Neutrophil (primary cell): ENCODE measurements at regions not wholly inside any gene's neighbourhood (a gene's known extent, or its start where the extent isn't known, plus 50 kb on each side); places are given as distances from the start of the nearest gene placed in this dataset.

Experiments
- H3K27ac ChIP-seq: fragments of 200-600 bp; sonication (generic); 2 replicates; pipeline ENCODE4 v1.5.1; 2016; ENCODE audit warnings: mild to moderate bottlenecking, moderate library complexity
- H3K27me3 ChIP-seq: fragments of 200-600 bp; sonication (generic); 2 replicates; pipeline ENCODE4 v1.6.0; 2016; ENCODE audit warnings: mild to moderate bottlenecking
- H3K36me3 ChIP-seq: fragments of 200-600 bp; sonication (generic); 2 replicates; pipeline ENCODE4 v1.5.1; 2017
- H3K4me1 ChIP-seq, 2 experiments: fragments of 200-600 bp in 1 of 2; sonication (generic) in 1 of 2; 1 replicate in 1 of 2; 2 replicates in 1 of 2; pipeline versions ENCODE4 v1.5.1 to v1.6.1; 2013 to 2016; ENCODE audit warnings: low read depth in 1 of 2, low read length in 1 of 2, mild to moderate bottlenecking in 1 of 2, moderate library complexity in 1 of 2; ENCODE audit not compliant: control insufficient read depth in 1 of 2, insufficient read depth in 1 of 2
- H3K4me3 ChIP-seq, 2 experiments: fragments of 200-600 bp in 1 of 2; sonication (generic) in 1 of 2; 1 replicate in 1 of 2; 2 replicates in 1 of 2; pipeline ENCODE4 v1.5.1; 2013 to 2016; ENCODE audit warnings: low read depth in 1 of 2, low read length in 1 of 2, mild to moderate bottlenecking in 1 of 2, moderate library complexity in 1 of 2
- H3K9me3 ChIP-seq: fragments of 200-600 bp; sonication (generic); 2 replicates; pipeline ENCODE4 v1.5.1; 2016
- TF ChIP-seq, protein P1 (sequence below): fragments of 200-600 bp; sonication (generic); IDR thresholded peaks from 2 replicates; pipeline ENCODE4 v1.5.1; 2016; ENCODE audit warnings: antibody characterized with exemption

DNA sequence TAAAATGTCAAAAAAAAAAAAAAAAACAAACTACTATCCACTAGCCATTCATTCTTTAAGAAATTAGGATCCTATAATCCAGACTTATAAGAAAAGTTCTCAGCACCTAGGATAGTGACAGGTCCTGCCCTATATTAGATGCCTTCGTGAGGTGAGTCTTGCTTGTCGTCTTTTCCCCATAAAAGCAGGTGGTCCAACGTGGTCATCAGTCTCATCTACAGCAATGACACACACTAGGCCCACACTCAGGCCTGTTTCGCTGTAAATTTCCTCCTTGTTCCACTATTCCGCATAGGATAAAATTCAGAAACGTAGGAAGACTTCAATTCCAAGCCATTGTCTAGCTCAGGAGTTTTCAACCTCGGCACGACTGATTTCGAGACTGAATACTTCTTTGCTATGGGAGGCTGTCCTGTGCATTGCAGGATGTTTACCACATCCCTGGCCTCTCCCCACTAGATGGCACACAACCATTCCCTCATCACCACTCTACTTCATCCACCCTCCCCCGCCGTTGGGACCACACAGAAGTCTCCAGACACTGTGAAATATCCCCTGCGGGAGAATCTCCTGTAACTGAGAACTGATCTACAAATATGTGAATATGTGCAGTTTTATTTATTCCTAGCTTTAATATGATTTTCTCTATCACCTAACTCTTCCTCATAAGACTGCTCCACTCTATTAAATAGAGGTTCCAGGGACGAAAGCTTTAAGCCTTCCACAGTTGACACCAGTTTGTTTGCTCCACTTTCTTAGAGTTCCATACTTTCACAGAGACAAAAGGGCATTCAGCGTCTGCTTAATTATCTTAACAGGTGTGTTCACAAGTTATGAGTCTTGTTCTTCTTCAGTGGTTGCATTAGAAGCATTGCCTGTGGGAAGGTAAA lies 346.3 kb downstream of the BMP2 start:
- Histone ChIP-seq H3K27ac (no peak overlapping the region), H3K36me3 (no peaks in the 10 kb centered on the region), H3K9me3 (no peaks in the 10 kb centered on the region), H3K4me3 (no peak overlapping the region), H3K4me1 (no peaks in the 10 kb centered on the region), H3K27me3 (peaks cover 9% of the 10 kb centered on the region)
- TF ChIP-seq, protein P1, sequence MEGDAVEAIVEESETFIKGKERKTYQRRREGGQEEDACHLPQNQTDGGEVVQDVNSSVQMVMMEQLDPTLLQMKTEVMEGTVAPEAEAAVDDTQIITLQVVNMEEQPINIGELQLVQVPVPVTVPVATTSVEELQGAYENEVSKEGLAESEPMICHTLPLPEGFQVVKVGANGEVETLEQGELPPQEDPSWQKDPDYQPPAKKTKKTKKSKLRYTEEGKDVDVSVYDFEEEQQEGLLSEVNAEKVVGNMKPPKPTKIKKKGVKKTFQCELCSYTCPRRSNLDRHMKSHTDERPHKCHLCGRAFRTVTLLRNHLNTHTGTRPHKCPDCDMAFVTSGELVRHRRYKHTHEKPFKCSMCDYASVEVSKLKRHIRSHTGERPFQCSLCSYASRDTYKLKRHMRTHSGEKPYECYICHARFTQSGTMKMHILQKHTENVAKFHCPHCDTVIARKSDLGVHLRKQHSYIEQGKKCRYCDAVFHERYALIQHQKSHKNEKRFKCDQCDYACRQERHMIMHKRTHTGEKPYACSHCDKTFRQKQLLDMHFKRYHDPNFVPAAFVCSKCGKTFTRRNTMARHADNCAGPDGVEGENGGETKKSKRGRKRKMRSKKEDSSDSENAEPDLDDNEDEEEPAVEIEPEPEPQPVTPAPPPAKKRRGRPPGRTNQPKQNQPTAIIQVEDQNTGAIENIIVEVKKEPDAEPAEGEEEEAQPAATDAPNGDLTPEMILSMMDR, result no peak

DNA sequence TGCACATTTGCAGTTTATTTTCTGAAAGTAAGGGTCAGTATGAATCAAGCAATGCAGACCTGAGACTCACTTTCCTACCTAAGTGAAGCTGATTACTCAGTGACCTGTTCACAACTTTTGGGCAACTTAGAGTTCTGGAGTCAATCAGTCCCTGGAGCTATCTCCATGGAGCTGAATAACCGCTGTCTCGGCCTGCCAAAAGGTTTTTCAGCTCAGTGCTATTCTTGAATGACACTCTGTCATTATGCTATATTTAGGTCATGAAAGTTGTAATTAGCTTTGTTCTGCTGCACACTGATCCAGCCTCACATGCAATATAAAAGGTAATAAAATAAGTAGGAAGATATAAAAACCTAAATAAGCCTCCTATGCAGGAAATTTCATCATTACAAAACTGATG lies 356.0 kb downstream of the BMP2 start:
- Histone ChIP-seq H3K36me3 (no peaks in the 10 kb centered on the region), H3K27ac (no peak overlapping the region), H3K4me1 (no peaks in the 10 kb centered on the region), H3K27me3 (no peaks in the 10 kb centered on the region), H3K9me3 (no peaks in the 10 kb centered on the region), H3K4me3 (no peak overlapping the region)
- TF ChIP-seq, protein P1, result no peak

DNA sequence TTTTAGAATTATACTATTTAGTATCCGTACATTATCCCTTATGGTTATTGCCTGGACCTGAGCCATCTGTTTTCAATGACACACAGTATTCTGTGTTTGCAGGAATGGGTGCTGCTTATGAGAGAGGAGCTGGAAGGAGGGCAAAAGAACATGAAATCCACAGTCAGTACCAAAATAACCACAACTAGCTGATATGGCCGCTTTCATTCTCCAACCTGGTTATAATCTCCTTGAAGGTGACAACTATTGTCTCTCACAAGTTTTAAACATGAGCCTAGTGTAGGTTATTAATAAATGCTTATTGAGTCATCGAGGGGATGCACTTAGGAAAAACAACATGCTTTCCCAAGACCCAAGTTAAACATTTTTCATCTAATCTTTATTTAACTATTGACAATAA lies 356.6 kb downstream of the BMP2 start:
- H3K4me1 ChIP-seq, result no peaks in the 10 kb centered on the region
- TF ChIP-seq, protein P1, result no peak
- H3K36me3 ChIP-seq, result no peaks in the 10 kb centered on the region
- H3K4me3 ChIP-seq, result no peak overlapping the region
- no peaks in the 10 kb centered on the region for H3K9me3 ChIP-seq
- H3K27me3 ChIP-seq, result no peaks in the 10 kb centered on the region
- no peak overlapping the region for H3K27ac ChIP-seq

DNA sequence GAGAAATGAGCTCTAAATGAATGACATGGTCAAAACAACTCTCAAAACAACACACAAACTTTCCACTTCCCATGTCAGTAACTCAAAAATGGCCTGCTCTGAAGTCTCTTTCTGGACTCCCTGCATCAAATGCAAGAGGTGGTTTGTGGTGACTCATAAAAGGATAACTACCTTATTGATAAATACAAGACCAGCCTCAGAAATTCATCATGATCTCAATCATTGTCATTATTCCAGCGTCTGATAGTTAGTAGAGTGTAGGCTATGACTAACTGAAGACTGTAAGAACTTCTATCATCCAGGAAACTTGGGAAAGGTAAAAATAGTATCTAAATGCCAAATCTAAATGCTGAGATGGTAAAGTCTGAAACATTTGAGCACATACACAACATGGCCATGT lies 369.4 kb downstream of the BMP2 start:
- Histone ChIP-seq H3K4me3 (no peak overlapping the region), H3K36me3 (no peaks in the 10 kb centered on the region), H3K27me3 (no peaks in the 10 kb centered on the region), H3K27ac (no peak overlapping the region), H3K9me3 (no peaks in the 10 kb centered on the region), H3K4me1 (no peaks in the 10 kb centered on the region)
- TF ChIP-seq, protein P1, result no peak

DNA sequence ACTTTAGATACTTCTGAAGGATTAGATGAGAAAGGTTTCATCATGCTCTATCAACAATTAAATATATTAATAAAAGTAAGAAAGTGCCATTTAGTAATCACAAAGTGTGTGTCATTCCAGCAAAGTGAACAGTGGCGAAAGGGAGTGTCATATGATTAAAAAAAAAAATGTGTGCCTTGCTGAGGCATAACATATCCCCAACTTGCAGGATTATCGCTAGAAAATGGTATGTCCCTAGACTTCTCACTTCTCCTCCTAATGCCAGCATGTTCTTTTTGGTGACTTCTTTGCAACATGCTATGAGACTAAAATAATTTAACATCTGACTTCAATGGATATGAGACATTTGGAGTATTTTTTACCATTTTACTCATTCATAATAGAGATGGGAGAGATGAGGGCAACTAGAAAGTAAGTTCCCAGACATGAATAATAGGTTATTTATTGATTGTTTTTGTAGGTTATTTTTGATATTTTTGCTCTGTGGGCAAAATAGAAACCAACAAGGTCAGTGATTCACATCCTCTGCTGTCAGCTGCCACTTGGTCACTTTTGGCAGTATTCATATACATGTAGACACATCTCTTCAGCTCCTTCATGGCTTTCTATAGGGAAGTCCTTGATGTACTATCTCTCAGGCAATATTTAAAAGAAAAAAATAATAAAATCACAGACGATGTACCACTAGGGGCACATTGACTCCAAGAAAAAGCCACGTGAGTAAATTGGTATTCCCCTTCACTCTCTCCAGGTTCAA lies 370.1 kb downstream of the BMP2 start:
- H3K4me3 ChIP-seq, result no peak overlapping the region
- TF ChIP-seq, protein P1, result no peak
- no peaks in the 10 kb centered on the region for H3K36me3 ChIP-seq
- H3K9me3 ChIP-seq, result no peaks in the 10 kb centered on the region
- H3K27ac ChIP-seq, result no peak overlapping the region
- H3K4me1 ChIP-seq, result no peaks in the 10 kb centered on the region
- H3K27me3 ChIP-seq, result no peaks in the 10 kb centered on the region
